Astrocyte of the spinal cord (primary cell): ENCODE measurements at regions not wholly inside any gene's neighbourhood (a gene's known extent, or its start where the extent isn't known, plus 50 kb on each side); places are given as distances from the start of the nearest gene placed in this dataset.
"Not testable (repeated sequence)": the region's sequence is repeated elsewhere in the genome, so short reads cannot be mapped to it uniquely, and the experiment has no call there.

ENCODE experiments used
- DNase-seq: peaks from one replicate; pipeline ENCODE4 v3.0.0; 2011; ENCODE audit warnings: low read depth, low spot score
- H3K4me3 ChIP-seq: 2 replicates; pipeline ENCODE4 v1.5.1; 2011; ENCODE audit warnings: low read depth, mild to moderate bottlenecking, low read length, moderate library complexity
- in situ Hi-C: cut with HindIII; loops from 2 replicates; pipeline ENCODE4 v1.10.0; 2017; ENCODE audit warnings: low sequenced_read_pairs
- TF ChIP-seq, protein P1 (sequence below): IDR thresholded peaks from 2 replicates; pipeline ENCODE4 v1.5.1; 2012; ENCODE audit warnings: low read depth, mild to moderate bottlenecking, low read length, inconsistent platforms

DNA sequence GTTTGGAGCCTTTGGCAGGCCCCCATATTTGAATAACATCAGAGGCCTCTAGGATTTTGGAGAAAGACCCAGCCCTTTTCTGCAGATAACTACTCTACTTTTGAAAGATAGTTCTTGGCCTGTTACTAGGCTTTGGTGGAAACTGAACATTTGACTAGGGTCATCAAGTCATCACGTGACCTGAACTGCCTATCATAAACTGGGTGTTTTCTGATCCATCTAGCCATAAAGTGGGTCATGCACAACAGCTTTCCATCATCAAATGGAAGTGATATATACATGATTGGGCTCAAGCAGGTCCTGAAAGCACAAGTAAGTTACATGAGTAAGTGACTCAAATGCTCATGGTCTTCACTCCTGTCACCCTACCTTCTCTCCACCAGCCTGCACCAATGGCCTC is 552.3 kb upstream of the GRM3 start:
- no peak for DNase-seq

DNA sequence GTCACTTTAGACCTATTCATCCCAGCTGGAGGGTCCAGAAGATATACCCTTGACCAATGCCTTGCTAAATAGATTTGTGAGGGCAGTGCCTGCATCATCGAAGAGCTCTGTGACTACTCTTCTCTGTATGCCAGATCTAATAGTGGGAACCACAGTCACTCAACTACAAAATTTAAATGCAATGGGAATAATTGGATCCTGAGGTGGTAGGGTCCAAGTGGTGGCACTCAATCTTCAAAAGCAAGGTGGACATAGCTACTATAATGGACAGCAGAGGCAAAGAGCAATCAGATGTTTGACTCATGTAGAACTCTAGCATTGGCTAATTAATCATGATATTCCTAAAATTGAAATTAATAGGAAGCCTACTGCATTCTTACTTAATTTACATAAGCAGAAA is 554.3 kb upstream of the GRM3 start:
- H3K4me3 ChIP-seq, result no peak overlapping the region
- TF ChIP-seq, protein P1, sequence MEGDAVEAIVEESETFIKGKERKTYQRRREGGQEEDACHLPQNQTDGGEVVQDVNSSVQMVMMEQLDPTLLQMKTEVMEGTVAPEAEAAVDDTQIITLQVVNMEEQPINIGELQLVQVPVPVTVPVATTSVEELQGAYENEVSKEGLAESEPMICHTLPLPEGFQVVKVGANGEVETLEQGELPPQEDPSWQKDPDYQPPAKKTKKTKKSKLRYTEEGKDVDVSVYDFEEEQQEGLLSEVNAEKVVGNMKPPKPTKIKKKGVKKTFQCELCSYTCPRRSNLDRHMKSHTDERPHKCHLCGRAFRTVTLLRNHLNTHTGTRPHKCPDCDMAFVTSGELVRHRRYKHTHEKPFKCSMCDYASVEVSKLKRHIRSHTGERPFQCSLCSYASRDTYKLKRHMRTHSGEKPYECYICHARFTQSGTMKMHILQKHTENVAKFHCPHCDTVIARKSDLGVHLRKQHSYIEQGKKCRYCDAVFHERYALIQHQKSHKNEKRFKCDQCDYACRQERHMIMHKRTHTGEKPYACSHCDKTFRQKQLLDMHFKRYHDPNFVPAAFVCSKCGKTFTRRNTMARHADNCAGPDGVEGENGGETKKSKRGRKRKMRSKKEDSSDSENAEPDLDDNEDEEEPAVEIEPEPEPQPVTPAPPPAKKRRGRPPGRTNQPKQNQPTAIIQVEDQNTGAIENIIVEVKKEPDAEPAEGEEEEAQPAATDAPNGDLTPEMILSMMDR, result no peak
- in situ Hi-C loops, result no loop called here
- DNase-seq, result no peak

More for the DNA sequence above, 552.3 kb upstream of the GRM3 start:
- in situ Hi-C loops, result no loop called here
- no peak overlapping the region for H3K4me3 ChIP-seq
- TF ChIP-seq, protein P1, result no peak

DNA sequence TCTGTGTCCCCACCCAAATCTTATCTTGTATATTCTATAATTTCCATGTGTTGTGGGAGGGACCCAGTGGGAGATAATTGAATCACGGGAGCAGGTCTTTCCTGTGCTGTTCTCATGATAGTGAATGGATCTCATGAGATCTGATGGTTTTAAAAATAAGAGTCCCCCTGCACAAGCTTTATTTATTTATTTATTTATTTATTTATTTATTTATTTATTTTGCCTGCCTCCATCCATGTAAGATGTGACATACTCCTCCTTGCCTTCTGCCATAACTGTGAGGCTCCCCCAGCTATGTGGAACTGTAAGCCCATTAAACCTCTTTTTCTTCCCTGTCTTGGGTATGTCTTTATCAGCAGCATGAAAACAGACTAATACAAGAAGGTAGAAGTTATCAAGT is 579.1 kb upstream of the GRM3 start:
- H3K4me3 ChIP-seq, DNase-seq, in situ Hi-C loops: not testable (repeated sequence)

DNA sequence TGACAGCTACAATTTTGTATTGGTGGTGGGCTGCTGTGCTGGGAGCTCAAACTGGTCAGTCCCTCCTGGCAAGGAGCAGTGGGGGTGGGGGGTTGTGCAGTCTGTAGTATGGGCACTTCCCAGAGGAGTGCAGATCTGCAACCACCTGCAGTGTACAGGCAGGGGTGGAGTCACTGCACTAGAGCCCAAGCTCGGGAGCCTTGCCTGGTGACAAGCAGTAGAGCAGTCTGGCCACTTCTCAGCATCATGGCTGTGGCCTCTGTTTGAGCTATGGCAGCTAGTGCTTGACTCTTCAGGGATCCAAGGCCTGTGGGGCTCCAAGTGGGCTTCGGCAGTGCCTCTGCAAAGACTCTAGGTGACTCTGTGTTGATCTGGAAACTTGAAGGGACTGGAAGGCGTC is 585.1 kb upstream of the GRM3 start:
- no peak for DNase-seq
- TF ChIP-seq, protein P1, result no peak
- no peak overlapping the region for H3K4me3 ChIP-seq
- in situ Hi-C loops, result no loop called here

DNA sequence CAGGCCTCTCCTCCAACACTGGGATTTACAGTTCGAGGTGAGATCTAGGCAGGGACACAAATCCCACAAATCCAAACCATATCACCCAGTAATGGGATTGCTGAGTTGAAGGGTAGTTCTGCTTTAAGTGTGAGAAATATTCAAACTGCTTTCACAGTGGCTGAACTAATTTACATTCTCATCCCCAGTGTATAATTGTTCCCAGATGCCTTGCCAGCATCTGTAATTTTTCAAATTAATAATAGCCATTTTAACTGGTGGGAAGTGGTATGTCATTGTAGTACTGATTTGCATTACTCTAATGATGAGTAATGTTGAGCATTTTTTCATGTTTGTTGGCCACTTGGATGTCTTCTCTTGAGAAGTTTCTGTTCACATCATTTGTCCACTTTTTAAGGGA is 592.8 kb upstream of the GRM3 start:
- in situ Hi-C loops, result no loop called here
- no peak overlapping the region for H3K4me3 ChIP-seq
- no peak for DNase-seq
- TF ChIP-seq, protein P1, result no peak

DNA sequence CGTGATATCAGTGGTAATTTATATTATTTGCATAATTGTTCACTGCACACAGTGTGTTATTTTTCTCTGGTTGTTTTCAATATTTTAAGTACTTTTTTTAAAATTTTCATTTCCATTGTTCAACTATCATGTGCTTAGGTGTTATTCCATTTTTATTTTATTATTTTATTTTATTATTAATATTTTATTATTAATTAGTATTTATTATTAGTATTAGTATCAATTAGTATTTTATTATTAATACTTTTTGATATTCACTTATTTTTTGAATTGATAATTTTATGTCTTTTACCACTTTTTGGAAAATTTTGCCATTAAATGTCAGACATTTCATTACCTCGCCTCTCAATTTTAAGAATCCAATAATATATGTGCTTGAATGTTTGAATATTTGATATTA is 593.8 kb upstream of the GRM3 start:
- TF ChIP-seq, protein P1, result no peak
- DNase-seq, result no peak
- in situ Hi-C loops, result no loop called here
- no peak overlapping the region for H3K4me3 ChIP-seq

DNA sequence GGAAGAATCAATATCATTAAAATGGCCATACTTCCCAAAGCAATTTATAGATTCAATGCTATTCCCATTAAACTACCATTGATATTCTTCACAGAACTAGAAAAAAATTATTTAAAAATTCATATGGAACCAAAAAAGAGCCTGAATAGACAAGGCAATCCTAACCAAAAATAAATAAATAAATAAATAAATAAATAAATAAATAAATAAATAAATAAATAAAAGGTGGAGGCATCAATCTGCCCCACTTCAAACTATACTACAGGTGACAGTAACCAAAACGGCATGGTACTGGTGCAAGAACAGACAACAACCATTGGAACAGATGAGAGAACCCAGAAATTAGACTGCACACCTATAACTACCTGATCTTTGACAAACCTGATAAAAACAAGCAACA is 598.5 kb upstream of the GRM3 start:
- DNase-seq, in situ Hi-C loops, H3K4me3 ChIP-seq: not testable (repeated sequence)

DNA sequence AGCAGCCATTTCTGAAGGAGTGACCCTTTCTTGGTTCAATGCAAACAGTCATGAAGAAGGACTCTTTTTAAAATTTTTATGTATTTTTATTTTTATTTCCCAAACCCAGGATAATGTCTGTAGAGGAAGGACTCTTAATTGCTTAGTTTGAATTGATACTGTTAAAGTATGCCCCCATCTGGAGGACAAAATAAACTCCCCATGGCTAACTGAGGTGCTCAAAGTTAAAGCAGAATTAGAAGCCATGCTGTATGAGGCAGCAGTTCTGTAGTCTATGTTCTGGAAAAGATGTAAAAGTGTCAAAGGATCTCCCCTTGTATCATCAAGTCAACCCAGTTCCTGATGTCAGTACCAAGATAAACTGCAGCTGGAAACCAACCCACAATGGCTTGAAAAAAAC is 617.9 kb upstream of the GRM3 start:
- in situ Hi-C loops, result no loop called here
- DNase-seq, result no peak

More for the DNA sequence above, 617.9 kb upstream of the GRM3 start:
- TF ChIP-seq, protein P1, result no peak
- H3K4me3 ChIP-seq, result no peak overlapping the region
